ENCODE measurements at regions not wholly inside any gene's neighbourhood (a gene's known extent, or its start where the extent isn't known, plus 50 kb on each side); places are given as distances from the start of the nearest gene placed in this dataset.

GRCh38 chr2:195313962-195314361 lies 343.1 kb upstream of the SLC39A10 start:
- TF ChIP-seq CTCF (IDR thresholded peaks at IDR 0.05; ENCODE audit: low read depth, low read length) = no peak
- Histone ChIP-seq H3K4me1 (ENCODE audit: low read depth) (peaks cover 16% of the 10 kb centered on the region), H3K4me3 (no peak overlapping the region), H3K27me3 (no peaks in the 10 kb centered on the region), H3K9me3 (ENCODE audit: low read depth) (no peaks in the 10 kb centered on the region), H3K36me3 (no peaks in the 10 kb centered on the region), H3K27ac (no peak overlapping the region)
- DNase-seq (ENCODE audit: low read depth in 1 of 2, low spot score in 1 of 2) = no peak

- DNase-seq (ENCODE audit: low read depth in 1 of 2, low spot score in 1 of 2) = peak in 1 of 2 donors; percentile 3
- Histone ChIP-seq H3K27ac (no peak overlapping the region), H3K27me3 (no peaks in the 10 kb centered on the region), H3K36me3 (no peaks in the 10 kb centered on the region), H3K9me3 (ENCODE audit: low read depth) (no peaks in the 10 kb centered on the region), H3K4me3 (no peak overlapping the region), H3K4me1 (ENCODE audit: low read depth) (peaks cover 13% of the 10 kb centered on the region)
- TF ChIP-seq CTCF (IDR thresholded peaks at IDR 0.05; ENCODE audit: low read depth, low read length) = no peak
Measured at GRCh38 chr2:195312662-195313061, 344.4 kb upstream of the SLC39A10 start.

GRCh38 chr2:195308163-195308562 lies 348.9 kb upstream of the SLC39A10 start:
- H3K9me3 ChIP-seq (ENCODE audit: low read depth) = no peaks in the 10 kb centered on the region
- H3K27ac ChIP-seq = no peak overlapping the region
- H3K4me3 ChIP-seq = no peak overlapping the region
- no peak for TF ChIP-seq CTCF (IDR thresholded peaks at IDR 0.05; ENCODE audit: low read depth, low read length)
- no peaks in the 10 kb centered on the region for H3K36me3 ChIP-seq
- no peaks in the 10 kb centered on the region for H3K4me1 ChIP-seq (ENCODE audit: low read depth)
- no peaks in the 10 kb centered on the region for H3K27me3 ChIP-seq
- DNase-seq (ENCODE audit: low read depth in 1 of 2, low spot score in 1 of 2) = no peak

GRCh38 chr2:195307751-195308150 lies 349.3 kb upstream of the SLC39A10 start:
- Histone ChIP-seq H3K27ac (no peak overlapping the region), H3K36me3 (no peaks in the 10 kb centered on the region), H3K4me3 (no peak overlapping the region), H3K27me3 (no peaks in the 10 kb centered on the region), H3K4me1 (ENCODE audit: low read depth) (no peaks in the 10 kb centered on the region), H3K9me3 (ENCODE audit: low read depth) (no peaks in the 10 kb centered on the region)
- TF ChIP-seq CTCF (IDR thresholded peaks at IDR 0.05; ENCODE audit: low read depth, low read length) = no peak
- DNase-seq (ENCODE audit: low read depth in 1 of 2, low spot score in 1 of 2) = no peak

GRCh38 chr2:195304310-195304709 lies 352.7 kb upstream of the SLC39A10 start:
- peak in 1 of 2 donors; percentile 4 for DNase-seq (ENCODE audit: low read depth in 1 of 2, low spot score in 1 of 2)
- no peaks in the 10 kb centered on the region for H3K4me1 ChIP-seq (ENCODE audit: low read depth)

More at GRCh38 chr2:195304310-195304709, 352.7 kb upstream of the SLC39A10 start:
- Histone ChIP-seq H3K27me3 (no peaks in the 10 kb centered on the region), H3K9me3 (ENCODE audit: low read depth) (no peaks in the 10 kb centered on the region), H3K27ac (no peak overlapping the region), H3K36me3 (no peaks in the 10 kb centered on the region), H3K4me3 (no peak overlapping the region)
- no peak for TF ChIP-seq CTCF (IDR thresholded peaks at IDR 0.05; ENCODE audit: low read depth, low read length)
